Heart left ventricle (tissue), 16 donors: ENCODE measurements at regions not wholly inside any gene's neighbourhood (a gene's known extent, or its start where the extent isn't known, plus 50 kb on each side); places are given as distances from the start of the nearest gene placed in this dataset.

Experiments
- ATAC-seq, 4 donors: fragments of 200-7000 bp; cut with Tn5 transposase; one replicate each; pipeline ENCODE4 v1.9.1; 2020 to 2022; ENCODE audit warnings: moderate library complexity in 4 of 4, mild to moderate bottlenecking in 3 of 4, moderate number of reproducible peaks in 1 of 4
- DNase-seq, 5 donors: peaks; one replicate each; pipeline ENCODE4 v3.0.0-alpha.2; 2020
- H3K27ac ChIP-seq, 12 donors: fragments of 200-600 bp; sonication (generic) in 4 of 12; one replicate each; pipeline versions ENCODE4 v1.5.0 to v1.8.0; 2016 to 2022; ENCODE audit warnings: mild to moderate bottlenecking in 2 of 12
- H3K27me3 ChIP-seq, 9 donors: fragments of 200-600 bp; sonication (generic) in 2 of 9; one replicate each; pipeline versions ENCODE4 v1.5.1 to v1.8.0; 2016 to 2022; ENCODE audit warnings: mild to moderate bottlenecking in 3 of 9
- H3K36me3 ChIP-seq, 9 donors: fragments of 200-600 bp; sonication (generic) in 2 of 9; one replicate each; pipeline versions ENCODE4 v1.5.0 to v1.8.0; 2018 to 2022; ENCODE audit warnings: mild to moderate bottlenecking in 2 of 9
- H3K4me1 ChIP-seq, 12 donors: fragments of 200-600 bp; sonication (generic) in 4 of 12; one replicate each; pipeline versions ENCODE4 v1.5.0 to v1.8.0; 2016 to 2022; ENCODE audit warnings: mild to moderate bottlenecking in 3 of 12
- H3K4me3 ChIP-seq, 12 donors: fragments of 200-600 bp; sonication (generic) in 4 of 12; one replicate each; pipeline versions ENCODE4 v1.5.0 to v1.8.0; 2017 to 2022; ENCODE audit warnings: mild to moderate bottlenecking in 9 of 12, moderate library complexity in 4 of 12
- H3K9me3 ChIP-seq, 12 donors: fragments of 200-600 bp; sonication (generic) in 4 of 12; one replicate each; pipeline versions ENCODE4 v1.5.0 to v1.8.0; 2016 to 2022; ENCODE audit warnings: mild to moderate bottlenecking in 1 of 12
- POLR2A ChIP-seq, 2 donors: fragments of 450-650 bp; IDR thresholded peaks; one replicate each; pipeline ENCODE4 v1.6.1; 2017; ENCODE audit warnings: antibody characterized with exemption in 2 of 2, mild to moderate bottlenecking in 2 of 2, moderate library complexity in 2 of 2
- WGBS, 4 donors: extraction: QIAGEN DNeasy Blood & Tissue Kit in 2 of 4; methylation state at CpG; one replicate each; pipeline versions ENCODE4 v1.1.5 to v1.1.7; 2013 to 2018; 5-methylcytosine and 5-hydroxymethylcytosine counted together
- intact Hi-C, 10 donors: fragments of 100-400 bp; cut with DNase I; formaldehyde crosslinking; loops; one replicate each; pipeline versions ENCODE4 v1.11.1 to v1.14.2; 2022
- TF ChIP-seq, protein P1 (sequence below), 12 donors: fragments of 200-600 bp; sonication (generic) in 4 of 12; IDR thresholded peaks; one replicate each; pipeline versions ENCODE4 v1.5.0 to v1.8.0; 2018 to 2022; ENCODE audit warnings: antibody characterized with exemption in 12 of 12, mild to moderate bottlenecking in 5 of 12
- donor health status: ischemic (EF 13 %, LVEDD 7.1; RV severe dilation, severe dysfunction).
- donor health status: healthy with polysubstance abuse.
- donor health status: DM: no; HTN: yes; CAD: no.
- donor health status: DM: no; HTN: no; CAD: no.
- donor health status: ischemic (EF 25% LVEDD 6.9; RV normal size, moderate dysfunction).
- donor health status: ischemic (EF 25% LVEDD 5.7; RV mildly dilated, moderate dysfunction).
- donor health status: healthy.
- donor health status: DM: yes; HTN: yes; CAD: no.
- donor health status: ischemic (EF 35%, LVEDD 5.7; RV mildly dilated, moderate dysfunction).
- donor health status: nonischemic (EF 11% LVEDD 7.7; RV severe dilation, severe dysfunction).
- donor health status: DM: yes; HTN: yes; CAD: no.
- donor health status: PGD.
- donor health status: ischemic (EF 29% LVEDD 5.4; RV normal size, mild dysfunction).
- donor health status: nonischemic (EF 23%, LVEDD 6.1; RV moderate dilation, normal function).

- DNase-seq (no peak), ATAC-seq (no peak)
- Histone ChIP-seq H3K4me1 (no peaks in the 10 kb centered on the region), H3K27ac (no peak overlapping the region), H3K4me3 (no peak overlapping the region), H3K27me3 (no peaks in the 10 kb centered on the region), H3K36me3 (no peaks in the 10 kb centered on the region), H3K9me3 (no peaks in the 10 kb centered on the region)
- intact Hi-C loops = no loop called here
- TF ChIP-seq, protein P1, sequence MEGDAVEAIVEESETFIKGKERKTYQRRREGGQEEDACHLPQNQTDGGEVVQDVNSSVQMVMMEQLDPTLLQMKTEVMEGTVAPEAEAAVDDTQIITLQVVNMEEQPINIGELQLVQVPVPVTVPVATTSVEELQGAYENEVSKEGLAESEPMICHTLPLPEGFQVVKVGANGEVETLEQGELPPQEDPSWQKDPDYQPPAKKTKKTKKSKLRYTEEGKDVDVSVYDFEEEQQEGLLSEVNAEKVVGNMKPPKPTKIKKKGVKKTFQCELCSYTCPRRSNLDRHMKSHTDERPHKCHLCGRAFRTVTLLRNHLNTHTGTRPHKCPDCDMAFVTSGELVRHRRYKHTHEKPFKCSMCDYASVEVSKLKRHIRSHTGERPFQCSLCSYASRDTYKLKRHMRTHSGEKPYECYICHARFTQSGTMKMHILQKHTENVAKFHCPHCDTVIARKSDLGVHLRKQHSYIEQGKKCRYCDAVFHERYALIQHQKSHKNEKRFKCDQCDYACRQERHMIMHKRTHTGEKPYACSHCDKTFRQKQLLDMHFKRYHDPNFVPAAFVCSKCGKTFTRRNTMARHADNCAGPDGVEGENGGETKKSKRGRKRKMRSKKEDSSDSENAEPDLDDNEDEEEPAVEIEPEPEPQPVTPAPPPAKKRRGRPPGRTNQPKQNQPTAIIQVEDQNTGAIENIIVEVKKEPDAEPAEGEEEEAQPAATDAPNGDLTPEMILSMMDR (IDR thresholded peaks at IDR 0.05) = no peak
- no peak for TF ChIP-seq POLR2A (IDR thresholded peaks at IDR 0.05)
- WGBS, 4 donors = 78 to 93% (median 81%) methylated on average over 2 of the region's 2 CpGs
Measured at GRCh38 chr3:70757658-70758057, 445.2 kb upstream of the MDFIC2 start.

DNA sequence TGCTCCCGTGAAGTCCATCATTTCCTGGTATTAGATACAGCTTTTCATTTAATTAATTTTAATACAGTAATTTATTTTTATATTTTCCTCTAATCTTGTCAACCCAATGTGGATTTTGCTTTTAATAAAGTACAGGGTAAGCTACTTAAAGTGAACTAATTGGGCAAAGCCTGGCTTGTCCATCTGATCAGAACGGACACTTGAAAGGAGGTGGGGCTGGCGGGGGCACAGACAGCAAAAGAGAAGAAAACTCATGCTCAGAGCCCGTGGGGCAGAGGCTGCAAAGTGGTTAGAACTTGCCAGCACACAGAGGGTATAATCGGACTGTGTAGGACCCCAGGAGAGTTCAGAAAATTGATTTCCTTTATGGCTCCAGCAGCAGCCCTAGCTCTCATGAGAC lies 443.1 kb upstream of the MDFIC2 start:
- no peaks in the 10 kb centered on the region for H3K4me1 ChIP-seq
- TF ChIP-seq POLR2A (IDR thresholded peaks at IDR 0.05) = no peak
- TF ChIP-seq, protein P1 (IDR thresholded peaks at IDR 0.05) = no peak
- no peak for DNase-seq
- no peaks in the 10 kb centered on the region for H3K36me3 ChIP-seq
- H3K4me3 ChIP-seq = no peak overlapping the region
- no peak for ATAC-seq
- H3K27me3 ChIP-seq = no peaks in the 10 kb centered on the region
- no peaks in the 10 kb centered on the region for H3K9me3 ChIP-seq
- intact Hi-C loops = no loop called here
- WGBS, 4 donors = 77 to 84% (median 80%) methylated on average over 5 of the region's 5 CpGs
- no peak overlapping the region for H3K27ac ChIP-seq

DNA sequence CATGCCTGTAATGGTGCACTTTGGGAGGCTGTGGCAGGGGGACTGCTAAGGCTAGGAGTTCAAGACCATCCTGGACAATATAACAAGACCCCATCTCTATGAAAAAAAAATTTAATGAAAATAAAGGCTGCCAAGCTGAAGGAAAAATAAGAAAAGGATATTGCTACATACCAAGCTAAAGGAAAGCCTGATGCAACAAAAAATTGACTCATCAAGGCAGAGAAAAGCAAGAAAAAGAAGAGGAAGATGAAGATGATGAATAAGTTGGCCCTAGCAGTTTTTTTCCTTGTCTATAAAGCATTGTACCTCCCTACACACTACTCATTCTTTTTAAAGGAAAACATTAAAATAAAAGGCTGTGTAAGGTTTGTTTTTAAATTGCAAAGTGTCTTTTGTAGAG lies 441.9 kb upstream of the MDFIC2 start:
- intact Hi-C loops = no loop called here

DNA sequence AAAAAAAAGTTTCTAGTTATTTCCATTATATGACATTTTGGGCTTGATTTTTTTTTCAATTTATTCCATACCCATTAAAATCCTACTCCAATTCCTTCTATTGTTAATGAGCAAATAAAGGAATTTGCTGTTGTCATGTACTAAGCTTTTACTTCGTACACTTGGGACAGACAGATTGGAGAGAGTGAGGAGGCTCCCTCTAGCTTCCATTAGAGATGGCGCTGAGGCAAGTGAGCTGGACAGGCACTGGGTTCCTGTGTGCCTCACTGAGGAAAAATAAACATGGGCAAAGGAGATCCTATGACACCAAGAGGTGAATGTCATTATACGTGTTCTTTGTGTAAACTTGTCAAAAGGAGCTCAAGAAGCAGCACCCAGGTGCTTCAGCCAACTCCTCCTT lies 441.1 kb upstream of the MDFIC2 start:
- Histone ChIP-seq H3K4me3 (no peak overlapping the region), H3K9me3 (no peaks in the 10 kb centered on the region), H3K4me1 (no peaks in the 10 kb centered on the region), H3K27me3 (no peaks in the 10 kb centered on the region), H3K36me3 (no peaks in the 10 kb centered on the region), H3K27ac (no peak overlapping the region)
- intact Hi-C loops = no loop called here
- TF ChIP-seq POLR2A (IDR thresholded peaks at IDR 0.05) = no peak
- TF ChIP-seq, protein P1 (IDR thresholded peaks at IDR 0.05) = peak in 2 of 12 donors; percentile 20 to 24
- ATAC-seq = no peak
- WGBS, 4 donors = 71 to 84% (median 78%) methylated on average over 3 of the region's 3 CpGs
- no peak for DNase-seq

More for the DNA sequence above, 441.9 kb upstream of the MDFIC2 start:
- Histone ChIP-seq H3K9me3 (no peaks in the 10 kb centered on the region), H3K4me3 (no peak overlapping the region), H3K27me3 (no peaks in the 10 kb centered on the region), H3K36me3 (no peaks in the 10 kb centered on the region), H3K4me1 (no peaks in the 10 kb centered on the region), H3K27ac (no peak overlapping the region)
- TF ChIP-seq POLR2A (IDR thresholded peaks at IDR 0.05) = no peak
- TF ChIP-seq, protein P1 (IDR thresholded peaks at IDR 0.05) = no peak
- no peak for DNase-seq
- no peak for ATAC-seq
